ENCODE measurements at regions not wholly inside any gene's neighbourhood (a gene's known extent, or its start where the extent isn't known, plus 50 kb on each side); places are given as distances from the start of the nearest gene placed in this dataset.

DNA sequence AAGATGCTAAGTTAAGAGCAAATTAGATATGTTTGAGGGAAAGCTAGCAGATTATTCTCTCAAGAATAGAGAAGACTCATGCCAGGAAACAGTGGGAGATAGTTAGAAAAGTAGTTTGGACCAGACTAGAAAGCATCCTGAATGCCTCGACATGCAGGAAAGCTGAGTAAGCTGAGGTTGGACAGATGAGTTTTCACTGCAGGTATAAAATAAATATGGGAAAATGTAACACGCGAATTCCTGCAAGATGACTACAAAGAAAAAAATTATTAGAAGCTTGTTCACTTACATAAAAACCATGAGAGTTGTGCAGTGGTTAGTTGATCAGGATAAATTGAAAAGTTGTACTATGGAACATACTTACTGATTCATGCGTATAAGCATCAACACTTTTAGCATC lies 484.2 kb upstream of the MANEA start:
- Histone ChIP-seq H3K9me3 (ENCODE audit: insufficient read depth in 2 of 2, low read depth in 1 of 2, low read length in 1 of 2) (no peaks in the 10 kb centered on the region), H4K20me1 (replicated peaks in 1 of 2; ENCODE audit: control insufficient read depth in 1 of 2, insufficient read depth in 2 of 2, low read length in 2 of 2) (no peaks in the 10 kb centered on the region), H2AFZ (ENCODE audit: low read length) (no peak overlapping the region), H3K4me1 (replicated peaks in 1 of 4; ENCODE audit: control insufficient read depth in 3 of 4, insufficient read depth in 4 of 4, low read length in 3 of 4) (no peaks in the 10 kb centered on the region), H2BK5ac (ENCODE audit: low read depth, low read length) (no peak overlapping the region), H2BK15ac (ENCODE audit: low read length) (no peak overlapping the region), H2AK5ac (ENCODE audit: low read depth, low read length) (no peak overlapping the region), H3K79me1 (ENCODE audit: low read depth, low read length) (no peaks in the 10 kb centered on the region), H3K79me2 (ENCODE audit: control insufficient read depth in 1 of 2, insufficient read depth in 2 of 2, low read length in 2 of 2) (no peaks in the 10 kb centered on the region), H4K91ac (replicated peaks; ENCODE audit: insufficient read length, low read length) (no peak overlapping the region), H4K8ac (ENCODE audit: extremely low read depth, insufficient read depth, low read length) (no peak overlapping the region), H3K9ac (replicated peaks in 1 of 4; ENCODE audit: extremely low read depth in 1 of 4, low read depth in 3 of 4, low read length in 3 of 4) (no peak overlapping the region), H2BK12ac (ENCODE audit: low read depth, low read length) (no peak overlapping the region), H3K23ac (ENCODE audit: insufficient read length) (no peak overlapping the region), H3K14ac (ENCODE audit: insufficient read length) (no peak overlapping the region), H3K4me3 (ENCODE audit: extremely low read depth in 1 of 4, insufficient read depth in 2 of 4, low read depth in 3 of 4, low read length in 4 of 4) (no peak overlapping the region), H3K27ac (ENCODE audit: low read depth, low read length) (no peak overlapping the region), H2BK20ac (ENCODE audit: low read length) (no peak overlapping the region), H3K4me2 (ENCODE audit: insufficient read depth in 1 of 2, low read depth in 2 of 2, low read length in 2 of 2) (no peak overlapping the region), H3K18ac (ENCODE audit: extremely low read depth, low read length) (no peak overlapping the region), H3K36me3 (ENCODE audit: control insufficient read depth in 2 of 4, insufficient read depth in 4 of 4, low read length in 3 of 4) (no peaks in the 10 kb centered on the region), H2BK120ac (replicated peaks; ENCODE audit: low read depth, low read length) (no peak overlapping the region), H4K5ac (ENCODE audit: insufficient read length, low read depth, low read length) (no peak overlapping the region), H3K23me2 (ENCODE audit: low read depth, low read length) (no peaks in the 10 kb centered on the region), H3K4ac (replicated peaks; ENCODE audit: insufficient read length, low read depth, low read length) (no peak overlapping the region), H3K27me3 (replicated peaks in 1 of 4; ENCODE audit: control insufficient read depth in 3 of 4, extremely low read depth in 1 of 4, insufficient read depth in 3 of 4, low read length in 3 of 4) (no peaks in the 10 kb centered on the region), H3K56ac (replicated peaks; ENCODE audit: insufficient read length, low read depth, low read length) (no peak overlapping the region)
- 88% methylated on average over 4 of the region's 4 CpGs; no CpG with 5 or more reads in 1 of the 2 experiments for WGBS, 2 experiments (ENCODE audit: extremely low coverage in 1 of 2, insufficient coverage in 1 of 2, insufficient read length in 1 of 2, insufficient replicate concordance in 2 of 2, low coverage in 1 of 2, low lambda C conversion rate in 2 of 2, missing lambda C conversion rate in 1 of 2)
- ChIA-PET POLR2A (ENCODE audit: partially characterized antibody) (no interaction called here), CTCF (ENCODE audit: partially characterized antibody) (interaction anchor here (0.5 to 2.7 kb wide), 7 partner anchors 9 to 1670 kb away, joined by 3 to 15 read pairs (median 3); no protein-coding TSS in a partner anchor)
- DNase-seq (ENCODE audit: low read depth in 1 of 2, low spot score in 2 of 2) (no peak), FAIRE-seq (no peak)
- TF ChIP-seq, protein P1, sequence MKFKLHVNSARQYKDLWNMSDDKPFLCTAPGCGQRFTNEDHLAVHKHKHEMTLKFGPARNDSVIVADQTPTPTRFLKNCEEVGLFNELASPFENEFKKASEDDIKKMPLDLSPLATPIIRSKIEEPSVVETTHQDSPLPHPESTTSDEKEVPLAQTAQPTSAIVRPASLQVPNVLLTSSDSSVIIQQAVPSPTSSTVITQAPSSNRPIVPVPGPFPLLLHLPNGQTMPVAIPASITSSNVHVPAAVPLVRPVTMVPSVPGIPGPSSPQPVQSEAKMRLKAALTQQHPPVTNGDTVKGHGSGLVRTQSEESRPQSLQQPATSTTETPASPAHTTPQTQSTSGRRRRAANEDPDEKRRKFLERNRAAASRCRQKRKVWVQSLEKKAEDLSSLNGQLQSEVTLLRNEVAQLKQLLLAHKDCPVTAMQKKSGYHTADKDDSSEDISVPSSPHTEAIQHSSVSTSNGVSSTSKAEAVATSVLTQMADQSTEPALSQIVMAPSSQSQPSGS (IDR thresholded peaks at IDR 0.05; ENCODE audit: low read length): no peak
- TF ChIP-seq SP1 (IDR thresholded peaks at IDR 0.05; ENCODE audit: low read depth, low read length) (no peak), CREB1 (IDR thresholded peaks at IDR 0.05) (no peak), BACH1 (IDR thresholded peaks at IDR 0.05; ENCODE audit: low read length) (no peak), YY1 (IDR thresholded peaks at IDR 0.05; ENCODE audit: low read depth, low read length) (no peak), SP2 (IDR thresholded peaks at IDR 0.05; ENCODE audit: low read length) (no peak), SIX5 (IDR thresholded peaks at IDR 0.05; ENCODE audit: low read depth, low read length) (no peak), TBP (IDR thresholded peaks at IDR 0.05; ENCODE audit: low read depth, low read length) (no peak), BRCA1 (IDR thresholded peaks at IDR 0.05; ENCODE audit: low read depth, low read length) (no peak)
- TF ChIP-seq, protein P2, sequence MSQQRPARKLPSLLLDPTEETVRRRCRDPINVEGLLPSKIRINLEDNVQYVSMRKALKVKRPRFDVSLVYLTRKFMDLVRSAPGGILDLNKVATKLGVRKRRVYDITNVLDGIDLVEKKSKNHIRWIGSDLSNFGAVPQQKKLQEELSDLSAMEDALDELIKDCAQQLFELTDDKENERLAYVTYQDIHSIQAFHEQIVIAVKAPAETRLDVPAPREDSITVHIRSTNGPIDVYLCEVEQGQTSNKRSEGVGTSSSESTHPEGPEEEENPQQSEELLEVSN (IDR thresholded peaks at IDR 0.05): no peak
